HepG2 (cell line): ENCODE measurements at regions not wholly inside any gene's neighbourhood (a gene's known extent, or its start where the extent isn't known, plus 50 kb on each side); places are given as distances from the start of the nearest gene placed in this dataset.

ENCODE experiments used
- HES4 ChIP-seq: sonication (generic); formaldehyde crosslinking; IDR thresholded peaks from 2 replicates; pipeline ENCODE4 v1.9.0; 2021; ENCODE audit warnings: mild to moderate bottlenecking, missing genetic modification reagents, borderline replicate concordance
- KAT7 ChIP-seq: IDR thresholded peaks from 2 replicates; pipeline ENCODE4 v1.6.1; 2018; ENCODE audit warnings: borderline replicate concordance, missing compliant biosample characterization
- POLR2AphosphoS2 ChIP-seq: IDR thresholded peaks from 2 replicates; pipeline ENCODE4 v1.6.1; 2011; ENCODE audit warnings: low read depth, low read length, improper control_type of control experiment
- POLR2AphosphoS5 ChIP-seq: IDR thresholded peaks from 2 replicates; pipeline ENCODE4 v1.6.1; 2012; ENCODE audit warnings: low read depth, low read length
- RBFOX2 ChIP-seq: fragments of 200-400 bp; formaldehyde crosslinking; IDR thresholded peaks from 2 replicates; pipeline ENCODE4 v1.6.1; 2017; ENCODE audit warnings: low read depth, mild to moderate bottlenecking, low read length
- ZBTB21 ChIP-seq: sonication (generic); formaldehyde crosslinking; IDR thresholded peaks from 2 replicates; pipeline ENCODE4 v1.4.0; 2020; ENCODE audit warnings: missing genetic modification reagents
- ZNF75D ChIP-seq: sonication (generic); formaldehyde crosslinking; IDR thresholded peaks from 2 replicates; pipeline ENCODE4 v1.8.1; 2023; ENCODE audit warnings: missing genetic modification reagents, mild to moderate bottlenecking, borderline replicate concordance
- ZNF83 ChIP-seq: sonication (generic); formaldehyde crosslinking; IDR thresholded peaks from 2 replicates; pipeline ENCODE4 v1.4.0; 2020; ENCODE audit warnings: missing genetic modification reagents, mild to moderate bottlenecking, borderline replicate concordance
- TF ChIP-seq, protein P1 (sequence below): sonication (generic); formaldehyde crosslinking; IDR thresholded peaks from 2 replicates; pipeline ENCODE4 v1.5.0; 2020; ENCODE audit warnings: mild to moderate bottlenecking, missing genetic modification reagents, moderate library complexity
- TF ChIP-seq, protein P2 (sequence below): sonication (generic); formaldehyde crosslinking; conservative IDR thresholded peaks from 2 replicates; pipeline ENCODE4 v1.4.0; 2020; ENCODE audit warnings: missing genetic modification reagents
- TF ChIP-seq, protein P3 (sequence below): sonication (generic); formaldehyde crosslinking; IDR thresholded peaks from 2 replicates; pipeline ENCODE4 v1.5.1; 2020; ENCODE audit warnings: missing genetic modification reagents, mild to moderate bottlenecking, borderline replicate concordance
- TF ChIP-seq, protein P4 (sequence below): sonication (generic); formaldehyde crosslinking; IDR thresholded peaks from 2 replicates; pipeline ENCODE4 v1.8.1; 2023; ENCODE audit warnings: mild to moderate bottlenecking, moderate library complexity, missing genetic modification reagents
- TF ChIP-seq, protein P5 (sequence below): sonication (generic); formaldehyde crosslinking; IDR thresholded peaks from 2 replicates; pipeline ENCODE4 v1.4.0; 2020; ENCODE audit warnings: missing genetic modification reagents

DNA sequence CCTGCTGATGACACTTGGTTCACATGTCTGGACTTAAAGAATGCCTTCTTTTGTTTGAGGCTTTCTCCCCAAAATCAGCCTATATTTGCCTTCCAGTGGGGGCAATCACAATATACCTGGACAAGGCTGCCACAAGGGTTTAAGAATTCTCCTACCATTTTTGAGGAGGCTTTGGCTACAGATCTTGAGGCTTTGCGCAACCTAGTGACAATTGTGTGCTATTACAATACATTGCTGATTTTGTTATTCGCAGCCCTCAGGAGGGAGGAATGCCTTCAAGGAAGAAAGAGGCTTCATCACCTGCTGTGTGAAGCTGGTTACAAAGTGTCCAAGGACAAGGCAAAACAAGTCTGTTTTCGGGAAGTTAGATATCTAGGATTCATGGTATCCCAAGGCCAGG, 50.8 kb upstream of the OR4C15 start:
- TF ChIP-seq ZNF75D, result no peak
- TF ChIP-seq KAT7 (CRISPR knock-in tag), result no peak
- no peak for TF ChIP-seq HES4 (CRISPR knock-in tag)
- TF ChIP-seq, protein P1, sequence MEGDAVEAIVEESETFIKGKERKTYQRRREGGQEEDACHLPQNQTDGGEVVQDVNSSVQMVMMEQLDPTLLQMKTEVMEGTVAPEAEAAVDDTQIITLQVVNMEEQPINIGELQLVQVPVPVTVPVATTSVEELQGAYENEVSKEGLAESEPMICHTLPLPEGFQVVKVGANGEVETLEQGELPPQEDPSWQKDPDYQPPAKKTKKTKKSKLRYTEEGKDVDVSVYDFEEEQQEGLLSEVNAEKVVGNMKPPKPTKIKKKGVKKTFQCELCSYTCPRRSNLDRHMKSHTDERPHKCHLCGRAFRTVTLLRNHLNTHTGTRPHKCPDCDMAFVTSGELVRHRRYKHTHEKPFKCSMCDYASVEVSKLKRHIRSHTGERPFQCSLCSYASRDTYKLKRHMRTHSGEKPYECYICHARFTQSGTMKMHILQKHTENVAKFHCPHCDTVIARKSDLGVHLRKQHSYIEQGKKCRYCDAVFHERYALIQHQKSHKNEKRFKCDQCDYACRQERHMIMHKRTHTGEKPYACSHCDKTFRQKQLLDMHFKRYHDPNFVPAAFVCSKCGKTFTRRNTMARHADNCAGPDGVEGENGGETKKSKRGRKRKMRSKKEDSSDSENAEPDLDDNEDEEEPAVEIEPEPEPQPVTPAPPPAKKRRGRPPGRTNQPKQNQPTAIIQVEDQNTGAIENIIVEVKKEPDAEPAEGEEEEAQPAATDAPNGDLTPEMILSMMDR (CRISPR knock-in tag), result no peak
- no peak for TF ChIP-seq RBFOX2
- TF ChIP-seq, protein P2, sequence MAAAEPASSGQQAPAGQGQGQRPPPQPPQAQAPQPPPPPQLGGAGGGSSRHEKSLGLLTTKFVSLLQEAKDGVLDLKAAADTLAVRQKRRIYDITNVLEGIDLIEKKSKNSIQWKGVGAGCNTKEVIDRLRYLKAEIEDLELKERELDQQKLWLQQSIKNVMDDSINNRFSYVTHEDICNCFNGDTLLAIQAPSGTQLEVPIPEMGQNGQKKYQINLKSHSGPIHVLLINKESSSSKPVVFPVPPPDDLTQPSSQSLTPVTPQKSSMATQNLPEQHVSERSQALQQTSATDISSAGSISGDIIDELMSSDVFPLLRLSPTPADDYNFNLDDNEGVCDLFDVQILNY, result no peak
- TF ChIP-seq ZNF83, result no peak
- TF ChIP-seq ZBTB21 (CRISPR knock-in tag), result no peak
- TF ChIP-seq, protein P3, sequence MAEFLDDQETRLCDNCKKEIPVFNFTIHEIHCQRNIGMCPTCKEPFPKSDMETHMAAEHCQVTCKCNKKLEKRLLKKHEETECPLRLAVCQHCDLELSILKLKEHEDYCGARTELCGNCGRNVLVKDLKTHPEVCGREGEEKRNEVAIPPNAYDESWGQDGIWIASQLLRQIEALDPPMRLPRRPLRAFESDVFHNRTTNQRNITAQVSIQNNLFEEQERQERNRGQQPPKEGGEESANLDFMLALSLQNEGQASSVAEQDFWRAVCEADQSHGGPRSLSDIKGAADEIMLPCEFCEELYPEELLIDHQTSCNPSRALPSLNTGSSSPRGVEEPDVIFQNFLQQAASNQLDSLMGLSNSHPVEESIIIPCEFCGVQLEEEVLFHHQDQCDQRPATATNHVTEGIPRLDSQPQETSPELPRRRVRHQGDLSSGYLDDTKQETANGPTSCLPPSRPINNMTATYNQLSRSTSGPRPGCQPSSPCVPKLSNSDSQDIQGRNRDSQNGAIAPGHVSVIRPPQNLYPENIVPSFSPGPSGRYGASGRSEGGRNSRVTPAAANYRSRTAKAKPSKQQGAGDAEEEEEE, result no peak
- no peak for TF ChIP-seq POLR2AphosphoS5
- TF ChIP-seq, protein P4, sequence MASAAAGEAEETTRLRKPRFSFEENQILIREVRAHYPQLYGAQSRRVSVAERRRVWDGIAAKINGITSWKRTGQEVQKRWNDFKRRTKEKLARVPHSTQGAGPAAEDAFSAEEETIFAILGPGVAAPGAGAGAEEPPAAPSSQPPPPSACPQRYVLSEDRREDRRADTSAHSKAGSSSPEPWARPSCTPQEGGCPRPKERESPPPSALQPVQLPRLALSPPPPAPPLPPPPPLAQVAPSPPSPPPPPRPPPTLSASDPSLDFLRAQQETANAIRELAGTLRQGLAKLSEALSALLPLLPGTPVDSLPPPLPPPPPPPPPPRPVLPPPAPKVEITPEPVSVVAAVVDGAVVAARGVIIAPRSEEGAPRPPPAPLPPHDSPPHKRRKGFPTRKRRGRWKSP, result no peak
- TF ChIP-seq, protein P5, sequence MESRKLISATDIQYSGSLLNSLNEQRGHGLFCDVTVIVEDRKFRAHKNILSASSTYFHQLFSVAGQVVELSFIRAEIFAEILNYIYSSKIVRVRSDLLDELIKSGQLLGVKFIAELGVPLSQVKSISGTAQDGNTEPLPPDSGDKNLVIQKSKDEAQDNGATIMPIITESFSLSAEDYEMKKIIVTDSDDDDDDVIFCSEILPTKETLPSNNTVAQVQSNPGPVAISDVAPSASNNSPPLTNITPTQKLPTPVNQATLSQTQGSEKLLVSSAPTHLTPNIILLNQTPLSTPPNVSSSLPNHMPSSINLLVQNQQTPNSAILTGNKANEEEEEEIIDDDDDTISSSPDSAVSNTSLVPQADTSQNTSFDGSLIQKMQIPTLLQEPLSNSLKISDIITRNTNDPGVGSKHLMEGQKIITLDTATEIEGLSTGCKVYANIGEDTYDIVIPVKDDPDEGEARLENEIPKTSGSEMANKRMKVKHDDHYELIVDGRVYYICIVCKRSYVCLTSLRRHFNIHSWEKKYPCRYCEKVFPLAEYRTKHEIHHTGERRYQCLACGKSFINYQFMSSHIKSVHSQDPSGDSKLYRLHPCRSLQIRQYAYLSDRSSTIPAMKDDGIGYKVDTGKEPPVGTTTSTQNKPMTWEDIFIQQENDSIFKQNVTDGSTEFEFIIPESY (CRISPR knock-in tag), result no peak
- no peak for TF ChIP-seq POLR2AphosphoS2
